Upper lobe of left lung (tissue), 4 donors: ENCODE measurements at regions not wholly inside any gene's neighbourhood (a gene's known extent, or its start where the extent isn't known, plus 50 kb on each side); places are given as distances from the start of the nearest gene placed in this dataset.

Source experiments
- CTCF ChIP-seq, 6 experiments: fragments of 450-650 bp in 4 of 6; fragments of 200-600 bp in 2 of 6; sonication (generic) in 2 of 6; IDR thresholded peaks; one replicate each; pipeline ENCODE4 v1.5.1; 2016 to 2019; ENCODE audit warnings: antibody characterized with exemption in 6 of 6
- EP300 ChIP-seq, 4 donors: sonication (generic); formaldehyde crosslinking; IDR thresholded peaks; one replicate each; pipeline ENCODE4 v1.5.1; 2017; ENCODE audit warnings: antibody characterized with exemption in 4 of 4, control low read depth in 2 of 4
- POLR2A ChIP-seq, 4 donors: fragments of 450-650 bp; IDR thresholded peaks; one replicate each; pipeline ENCODE4 v1.5.1; 2016 to 2017; ENCODE audit warnings: antibody characterized with exemption in 4 of 4, mild to moderate bottlenecking in 2 of 4
- POLR2AphosphoS5 ChIP-seq, 2 donors: sonication (generic); formaldehyde crosslinking; IDR thresholded peaks; one replicate each; pipeline ENCODE4 v1.5.1; 2017; ENCODE audit warnings: antibody characterized with exemption in 2 of 2

- no peak for TF ChIP-seq CTCF (IDR thresholded peaks at IDR 0.05)
- no peak for TF ChIP-seq POLR2AphosphoS5 (IDR thresholded peaks at IDR 0.05)
- no peak for TF ChIP-seq POLR2A (IDR thresholded peaks at IDR 0.05)
- TF ChIP-seq EP300 (IDR thresholded peaks at IDR 0.05) = no peak
Observed at GRCh38 chr2:8133363-8133762, 548.5 kb upstream of the ID2 start.
